ENCODE measurements at regions not wholly inside any gene's neighbourhood (a gene's known extent, or its start where the extent isn't known, plus 50 kb on each side); places are given as distances from the start of the nearest gene placed in this dataset.

- no peak overlapping the region for H3K27ac ChIP-seq
- ChIA-PET CTCF (no interaction called here), POLR2A (ENCODE audit: low non-redundant PET) (no interaction called here)
- DNase-seq (ENCODE audit: low spot score), result no peak
- no peak for TF ChIP-seq CTCF (conservative IDR thresholded peaks at IDR 0.05; ENCODE audit: low read depth)
Measured at GRCh38 chr12:91766454-91766853, 379.2 kb downstream of the BTG1 start.

- CTCF ChIA-PET, result no interaction called here
- no peak for TF ChIP-seq CTCF (conservative IDR thresholded peaks at IDR 0.05; ENCODE audit: low read depth)
- H3K27ac ChIP-seq, result no peak overlapping the region
- POLR2A ChIA-PET (ENCODE audit: low non-redundant PET), result no interaction called here
- DNase-seq (ENCODE audit: low spot score), result no peak
Measured at GRCh38 chr12:91763654-91764370, 381.8 kb downstream of the BTG1 start.

GRCh38 chr12:91753649-91754048 is 392.0 kb downstream of the BTG1 start:
- TF ChIP-seq CTCF (conservative IDR thresholded peaks at IDR 0.05; ENCODE audit: low read depth), result no peak
- H3K27ac ChIP-seq, result no peak overlapping the region
- DNase-seq (ENCODE audit: low spot score), result no peak
- ChIA-PET CTCF (interaction anchor here (0.6 kb wide), 1 partner anchor 13 kb away, joined by 3 read pairs; no protein-coding TSS in a partner anchor), POLR2A (ENCODE audit: low non-redundant PET) (no interaction called here)

- DNase-seq (ENCODE audit: low spot score), result no peak
- no peak for TF ChIP-seq CTCF (conservative IDR thresholded peaks at IDR 0.05; ENCODE audit: low read depth)
- POLR2A ChIA-PET (ENCODE audit: low non-redundant PET), result no interaction called here
- CTCF ChIA-PET, result interaction anchor here (0.6 kb wide), 1 partner anchor 385 kb away, joined by 4 read pairs; no protein-coding TSS in a partner anchor
- H3K27ac ChIP-seq, result no peak overlapping the region
Measured at GRCh38 chr12:91746976-91747375, 398.7 kb downstream of the BTG1 start.

- TF ChIP-seq CTCF (conservative IDR thresholded peaks at IDR 0.05; ENCODE audit: low read depth), result no peak
- DNase-seq (ENCODE audit: low spot score), result no peak
- no peak overlapping the region for H3K27ac ChIP-seq
- CTCF ChIA-PET, result no interaction called here
- POLR2A ChIA-PET (ENCODE audit: low non-redundant PET), result no interaction called here
Measured at GRCh38 chr12:91744597-91744996, 401.0 kb downstream of the BTG1 start.

GRCh38 chr12:91743704-91744321 is 401.8 kb downstream of the BTG1 start:
- no peak for DNase-seq (ENCODE audit: low spot score)
- H3K27ac ChIP-seq, result no peak overlapping the region
- TF ChIP-seq CTCF (conservative IDR thresholded peaks at IDR 0.05; ENCODE audit: low read depth), result no peak
- CTCF ChIA-PET, result interaction anchor here (0.7 kb wide), 1 partner anchor 941 kb away, joined by 4 read pairs; no protein-coding TSS in a partner anchor
- POLR2A ChIA-PET (ENCODE audit: low non-redundant PET), result no interaction called here

Data from RWPE1 (cell line).